ENCODE measurements at regions not wholly inside any gene's neighbourhood (a gene's known extent, or its start where the extent isn't known, plus 50 kb on each side); places are given as distances from the start of the nearest gene placed in this dataset.
"Not testable (repeated sequence)": the region's sequence is repeated elsewhere in the genome, so short reads cannot be mapped to it uniquely, and the experiment has no call there.

DNA sequence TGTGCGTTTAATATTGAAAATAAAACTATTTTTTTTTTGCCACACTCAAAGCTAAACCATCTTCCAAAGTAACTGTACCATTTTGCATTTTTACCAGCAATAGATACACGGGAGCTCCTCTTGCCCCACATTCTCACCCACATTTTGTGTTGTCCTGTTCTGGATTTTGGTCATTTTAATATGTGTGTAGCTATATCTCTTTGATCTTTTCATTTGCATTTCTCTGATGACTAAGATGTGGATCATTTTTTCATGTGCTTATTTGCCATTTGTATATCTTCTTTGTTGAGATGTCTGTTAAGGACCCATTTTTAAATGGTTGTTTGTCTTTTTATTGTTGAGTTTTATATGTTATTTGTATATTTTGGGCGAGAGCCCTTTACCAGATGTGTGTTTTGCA lies 1543.5 kb downstream of the GRIK2 start:
- TF ChIP-seq, protein P1, sequence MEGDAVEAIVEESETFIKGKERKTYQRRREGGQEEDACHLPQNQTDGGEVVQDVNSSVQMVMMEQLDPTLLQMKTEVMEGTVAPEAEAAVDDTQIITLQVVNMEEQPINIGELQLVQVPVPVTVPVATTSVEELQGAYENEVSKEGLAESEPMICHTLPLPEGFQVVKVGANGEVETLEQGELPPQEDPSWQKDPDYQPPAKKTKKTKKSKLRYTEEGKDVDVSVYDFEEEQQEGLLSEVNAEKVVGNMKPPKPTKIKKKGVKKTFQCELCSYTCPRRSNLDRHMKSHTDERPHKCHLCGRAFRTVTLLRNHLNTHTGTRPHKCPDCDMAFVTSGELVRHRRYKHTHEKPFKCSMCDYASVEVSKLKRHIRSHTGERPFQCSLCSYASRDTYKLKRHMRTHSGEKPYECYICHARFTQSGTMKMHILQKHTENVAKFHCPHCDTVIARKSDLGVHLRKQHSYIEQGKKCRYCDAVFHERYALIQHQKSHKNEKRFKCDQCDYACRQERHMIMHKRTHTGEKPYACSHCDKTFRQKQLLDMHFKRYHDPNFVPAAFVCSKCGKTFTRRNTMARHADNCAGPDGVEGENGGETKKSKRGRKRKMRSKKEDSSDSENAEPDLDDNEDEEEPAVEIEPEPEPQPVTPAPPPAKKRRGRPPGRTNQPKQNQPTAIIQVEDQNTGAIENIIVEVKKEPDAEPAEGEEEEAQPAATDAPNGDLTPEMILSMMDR (IDR thresholded peaks at IDR 0.05; ENCODE audit: insufficient read depth, low read depth, low read length), result no peak
- DNase-seq (ENCODE audit: low read depth), result no peak
- no peak overlapping the region for H3K4me3 ChIP-seq (ENCODE audit: low read depth, low read length)

DNA sequence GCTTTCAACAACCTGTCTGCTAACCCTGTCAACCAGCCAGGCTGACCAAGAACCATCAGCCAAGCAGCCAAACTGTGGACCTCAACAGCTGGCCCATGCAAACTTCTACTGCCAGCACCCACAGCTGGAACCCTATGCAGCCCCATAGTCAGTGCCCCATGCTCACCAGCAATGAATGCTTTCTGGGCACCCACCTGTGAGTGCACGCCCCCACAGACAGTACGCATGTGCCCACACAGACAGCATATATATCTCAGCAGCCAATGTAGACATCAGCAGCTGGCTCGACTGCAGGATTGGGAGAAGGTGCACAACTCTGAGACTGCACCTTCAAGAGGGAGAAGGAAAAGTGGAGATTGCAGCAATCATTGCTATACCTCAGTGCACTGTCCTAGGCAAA lies 1534.6 kb downstream of the GRIK2 start:
- TF ChIP-seq, protein P1 (IDR thresholded peaks at IDR 0.05; ENCODE audit: insufficient read depth, low read depth, low read length), result no peak
- H3K4me3 ChIP-seq (ENCODE audit: low read depth, low read length), result no peak overlapping the region
- no peak for DNase-seq (ENCODE audit: low read depth)

DNA sequence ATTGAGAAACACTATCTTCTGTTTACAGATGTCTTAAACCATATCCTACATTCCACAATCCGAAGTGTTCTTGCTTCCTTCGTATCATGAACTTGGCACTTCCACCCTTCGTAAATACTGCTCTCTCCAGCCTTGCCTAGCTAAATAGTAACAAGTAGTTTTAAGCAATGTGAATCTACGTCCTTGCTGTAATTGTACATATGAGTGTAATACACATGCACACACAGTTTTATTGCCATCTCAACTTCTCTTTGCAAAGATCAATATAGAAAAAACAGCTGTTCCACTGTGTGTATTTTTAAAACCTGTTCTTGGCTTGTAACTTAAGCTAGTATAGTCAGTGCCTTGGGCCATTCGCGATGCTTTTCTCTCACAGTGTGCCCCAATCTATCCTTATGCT lies 1524.7 kb downstream of the GRIK2 start:
- DNase-seq (ENCODE audit: low read depth), result no peak
- no peak overlapping the region for H3K4me3 ChIP-seq (ENCODE audit: low read depth, low read length)
- TF ChIP-seq, protein P1 (IDR thresholded peaks at IDR 0.05; ENCODE audit: insufficient read depth, low read depth, low read length), result no peak

DNA sequence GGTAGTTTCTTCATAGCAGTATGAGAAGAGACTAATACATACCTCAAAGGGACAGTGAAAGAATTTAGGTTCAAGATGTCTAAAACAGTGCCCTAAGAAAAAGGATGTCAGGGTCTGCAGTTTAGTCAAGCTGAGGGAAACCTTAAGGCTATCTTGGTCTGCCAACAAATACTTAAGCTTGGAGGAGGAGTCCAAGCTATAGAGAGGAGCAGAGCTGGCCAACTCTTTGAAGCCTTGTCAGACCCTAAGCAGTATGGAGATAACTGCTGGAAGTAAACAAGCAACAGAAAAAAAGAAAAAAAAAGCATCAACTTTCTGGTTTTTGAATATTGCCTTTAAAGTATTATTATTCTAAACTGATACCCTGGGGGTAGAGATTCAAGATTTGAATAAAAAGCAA lies 1518.1 kb downstream of the GRIK2 start:
- TF ChIP-seq, protein P1 (IDR thresholded peaks at IDR 0.05; ENCODE audit: insufficient read depth, low read depth, low read length), result no peak
- no peak for DNase-seq (ENCODE audit: low read depth)
- no peak overlapping the region for H3K4me3 ChIP-seq (ENCODE audit: low read depth, low read length)

DNA sequence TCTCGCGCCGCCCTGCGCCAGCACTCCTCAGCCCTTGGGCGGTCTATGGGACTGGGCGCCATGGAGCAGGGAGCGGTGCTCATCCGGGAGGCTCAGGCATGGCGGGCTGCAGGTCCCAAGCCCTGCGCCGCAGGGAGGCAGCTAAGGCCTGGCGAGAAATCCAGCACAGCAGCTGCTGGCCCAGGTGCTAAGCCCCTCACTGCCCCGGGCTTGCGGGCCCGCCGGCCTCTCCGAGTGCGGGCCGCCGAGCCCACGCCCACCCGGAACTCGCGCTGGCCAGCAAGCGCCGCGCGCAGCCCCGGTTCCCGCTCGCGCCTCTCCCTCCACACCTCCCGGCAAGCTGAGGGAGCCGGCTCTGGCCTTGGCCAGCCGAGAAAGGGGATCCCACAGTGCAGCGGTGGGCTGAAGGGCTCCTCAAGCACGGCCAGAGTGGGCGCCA lies 1517.2 kb downstream of the GRIK2 start:
- H3K4me3 ChIP-seq (ENCODE audit: low read depth, low read length); DNase-seq (ENCODE audit: low read depth): not testable (repeated sequence)

DNA sequence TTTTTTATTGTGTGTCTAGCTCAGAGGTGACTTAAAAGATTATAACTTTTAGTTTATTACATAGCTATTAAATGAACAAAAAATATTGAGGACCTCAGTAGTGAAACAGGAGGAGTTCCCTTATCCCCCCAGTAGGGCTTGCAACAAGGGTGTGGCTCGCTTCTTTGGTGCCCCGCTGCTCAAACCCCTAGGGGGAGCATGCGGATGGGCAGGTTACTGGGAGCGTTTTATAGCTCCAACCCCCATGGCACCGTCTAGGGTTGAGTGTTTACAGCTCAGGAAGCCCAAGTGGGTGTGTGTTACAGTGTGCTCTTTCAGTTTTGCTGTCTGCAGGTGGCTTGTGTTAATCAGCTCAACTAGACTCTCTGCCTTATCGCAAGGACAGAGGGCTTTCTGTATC lies 1513.7 kb downstream of the GRIK2 start:
- TF ChIP-seq, protein P1 (IDR thresholded peaks at IDR 0.05; ENCODE audit: insufficient read depth, low read depth, low read length), result no peak
- DNase-seq (ENCODE audit: low read depth), result no peak

DNA sequence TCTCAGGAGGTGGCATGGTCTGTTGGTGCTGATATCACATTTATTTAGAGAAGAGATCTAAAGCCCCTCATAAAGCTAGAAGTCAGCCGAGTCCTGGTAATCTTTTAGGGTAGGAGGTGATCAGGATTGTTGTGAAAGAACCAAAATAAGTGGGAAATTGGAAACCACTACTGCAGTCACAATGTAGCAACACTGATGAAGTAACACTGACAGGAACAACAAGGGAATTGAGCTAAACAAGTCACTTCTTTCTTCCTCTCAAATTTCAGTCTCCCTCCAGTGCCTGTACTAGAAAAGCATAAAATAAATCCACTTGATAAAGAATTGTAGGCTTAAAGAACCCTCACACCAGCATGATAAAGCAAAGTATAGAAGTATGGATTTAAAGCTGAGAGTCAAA lies 1509.0 kb downstream of the GRIK2 start:
- TF ChIP-seq, protein P1 (IDR thresholded peaks at IDR 0.05; ENCODE audit: insufficient read depth, low read depth, low read length), result no peak
- no peak overlapping the region for H3K4me3 ChIP-seq (ENCODE audit: low read depth, low read length)
- no peak for DNase-seq (ENCODE audit: low read depth)

More for the DNA sequence above, 1513.7 kb downstream of the GRIK2 start:
- H3K4me3 ChIP-seq (ENCODE audit: low read depth, low read length), result no peak overlapping the region

Measured in fibroblast of villous mesenchyme (primary cell).